ENCODE measurements at regions not wholly inside any gene's neighbourhood (a gene's known extent, or its start where the extent isn't known, plus 50 kb on each side); places are given as distances from the start of the nearest gene placed in this dataset.

GRCh38 chr2:158743466-158743865, 51.7 kb upstream of the DAPL1 start:
- Histone ChIP-seq H3K27me3 (ENCODE audit: control insufficient read depth in 2 of 2, insufficient read depth in 1 of 2, low read length in 1 of 2) (peaks cover 0 to 9% of the 10 kb centered on the region in 2 donors), H3K4me3 (ENCODE audit: low read length in 2 of 2) (no peak overlapping the region), H3K27ac (ENCODE audit: low read depth in 1 of 2, low read length in 1 of 2) (no peak overlapping the region), H3K36me3 (ENCODE audit: control insufficient read depth in 2 of 2, insufficient read depth in 2 of 2, low read length in 1 of 2) (no peaks in the 10 kb centered on the region), H3K4me1 (ENCODE audit: control insufficient read depth in 2 of 2, insufficient read depth in 2 of 2, low read length in 2 of 2) (peaks cover 0 to 6% of the 10 kb centered on the region in 2 donors), H3K9me3 (ENCODE audit: control insufficient read depth in 2 of 2, insufficient read depth in 1 of 2, low read length in 1 of 2) (no peaks in the 10 kb centered on the region)
- 96% methylated on average over 4 of the region's 4 CpGs for WGBS
- no peak for DNase-seq (ENCODE audit: low read depth in 6 of 9, low spot score in 9 of 9)

GRCh38 chr2:158743879-158744278, 51.2 kb upstream of the DAPL1 start:
- Histone ChIP-seq H3K4me1 (ENCODE audit: control insufficient read depth in 2 of 2, insufficient read depth in 2 of 2, low read length in 2 of 2) (peaks cover 0 to 6% of the 10 kb centered on the region in 2 donors), H3K27me3 (ENCODE audit: control insufficient read depth in 2 of 2, insufficient read depth in 1 of 2, low read length in 1 of 2) (peaks cover 0 to 9% of the 10 kb centered on the region in 2 donors), H3K27ac (ENCODE audit: low read depth in 1 of 2, low read length in 1 of 2) (no peak overlapping the region), H3K36me3 (ENCODE audit: control insufficient read depth in 2 of 2, insufficient read depth in 2 of 2, low read length in 1 of 2) (no peaks in the 10 kb centered on the region), H3K9me3 (ENCODE audit: control insufficient read depth in 2 of 2, insufficient read depth in 1 of 2, low read length in 1 of 2) (no peaks in the 10 kb centered on the region), H3K4me3 (ENCODE audit: low read length in 2 of 2) (no peak overlapping the region)
- DNase-seq (ENCODE audit: low read depth in 6 of 9, low spot score in 9 of 9): no peak

GRCh38 chr2:158745067-158745865, 49.9 kb upstream of the DAPL1 start:
- Histone ChIP-seq H3K4me3 (ENCODE audit: low read length in 2 of 2) (no peak overlapping the region), H3K27me3 (ENCODE audit: control insufficient read depth in 2 of 2, insufficient read depth in 1 of 2, low read length in 1 of 2) (peaks cover 0 to 9% of the 10 kb centered on the region in 2 donors), H3K9me3 (ENCODE audit: control insufficient read depth in 2 of 2, insufficient read depth in 1 of 2, low read length in 1 of 2) (no peaks in the 10 kb centered on the region), H3K36me3 (ENCODE audit: control insufficient read depth in 2 of 2, insufficient read depth in 2 of 2, low read length in 1 of 2) (no peaks in the 10 kb centered on the region), H3K27ac (ENCODE audit: low read depth in 1 of 2, low read length in 1 of 2) (no peak overlapping the region), H3K4me1 (ENCODE audit: control insufficient read depth in 2 of 2, insufficient read depth in 2 of 2, low read length in 2 of 2) (peaks cover 0 to 5% of the 10 kb centered on the region in 2 donors)
- DNase-seq (ENCODE audit: low read depth in 6 of 9, low spot score in 9 of 9): peak in 8 of 9 donors; percentile 20 to 75 (median 38)
- 59% methylated on average over 16 of the region's 16 CpGs for WGBS

Data from thymus (tissue), 11 donors.